GM12801 (cell line): ENCODE measurements at regions not wholly inside any gene's neighbourhood (a gene's known extent, or its start where the extent isn't known, plus 50 kb on each side); places are given as distances from the start of the nearest gene placed in this dataset.

Experiments
- CTCF ChIP-seq: IDR thresholded peaks from one replicate; pipeline ENCODE4 v1.5.1; 2011; ENCODE audit warnings: control low read depth; ENCODE audit not compliant: insufficient read length; ENCODE audit errors: extremely low read depth

GRCh38 chr1:57826535-57826934 is 402.7 kb upstream of the DAB1 start:
- no peak for TF ChIP-seq CTCF

GRCh38 chr1:57824535-57824934 is 400.7 kb upstream of the DAB1 start:
- no peak for TF ChIP-seq CTCF

GRCh38 chr1:57820356-57821095 is 396.7 kb upstream of the DAB1 start:
- TF ChIP-seq CTCF: no peak

- TF ChIP-seq CTCF: no peak
Observed at GRCh38 chr1:57819893-57820292, 396.0 kb upstream of the DAB1 start.

- TF ChIP-seq CTCF: no peak
Observed at GRCh38 chr1:57803586-57803985, 379.7 kb upstream of the DAB1 start.

GRCh38 chr1:57800376-57800775 is 376.5 kb upstream of the DAB1 start:
- no peak for TF ChIP-seq CTCF

- TF ChIP-seq CTCF: no peak
Observed at GRCh38 chr1:57799490-57800115, 375.7 kb upstream of the DAB1 start.
